A673 (cell line): ENCODE measurements at regions not wholly inside any gene's neighbourhood (a gene's known extent, or its start where the extent isn't known, plus 50 kb on each side); places are given as distances from the start of the nearest gene placed in this dataset.

Source experiments
- EZH2 ChIP-seq: fragments of 200-600 bp; sonication (generic); IDR thresholded peaks from 2 replicates; pipeline ENCODE4 v1.6.1; 2017; ENCODE audit warnings: borderline replicate concordance, low read depth, mild to moderate bottlenecking, mixed read lengths, antibody characterized with exemption, low read length; ENCODE audit not compliant: poor library complexity, severe bottlenecking
- TF ChIP-seq, protein P1 (sequence below): fragments of 300-800, 200-600 bp; sonication (generic); conservative IDR thresholded peaks from 2 replicates; pipeline ENCODE4 v1.5.1; 2017; ENCODE audit warnings: low read depth, mild to moderate bottlenecking, antibody characterized with exemption, low read length, moderate library complexity, mixed read lengths

DNA sequence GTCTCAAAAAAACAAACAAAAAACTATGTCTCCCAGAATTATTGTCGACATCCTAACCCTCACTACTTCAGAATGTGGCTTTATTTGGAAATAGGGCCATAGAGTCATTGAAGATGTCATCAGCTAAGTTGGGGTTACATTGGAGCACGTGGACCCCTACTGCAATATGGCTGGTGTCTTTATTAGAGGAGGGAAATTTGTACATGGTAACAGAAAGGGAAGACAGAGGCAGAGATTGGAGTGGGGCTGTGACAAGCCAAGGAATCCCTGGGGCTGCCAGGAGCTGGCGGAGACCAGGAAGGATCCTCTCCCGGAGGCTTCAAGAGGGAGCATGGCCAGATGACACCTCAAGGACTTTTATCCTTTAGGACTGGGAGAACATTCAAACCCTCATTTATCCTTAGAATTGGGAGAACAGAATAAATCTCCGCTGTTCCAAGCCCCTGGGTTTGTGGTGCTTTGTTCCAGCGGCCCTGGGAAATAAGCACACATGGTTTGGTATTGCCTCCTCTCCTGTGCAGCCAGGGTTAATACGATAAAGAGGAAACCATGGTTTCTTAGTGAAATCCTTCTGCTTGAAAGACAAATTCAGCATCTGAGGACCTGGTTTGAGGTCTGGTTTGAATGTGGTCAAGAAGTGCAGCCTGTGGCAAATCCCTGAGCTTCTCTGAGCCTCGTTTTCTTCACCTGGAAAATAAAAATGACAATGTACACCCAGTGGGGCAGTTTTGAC lies 184.7 kb downstream of the MYCN start:
- no peak for TF ChIP-seq EZH2
- TF ChIP-seq, protein P1, sequence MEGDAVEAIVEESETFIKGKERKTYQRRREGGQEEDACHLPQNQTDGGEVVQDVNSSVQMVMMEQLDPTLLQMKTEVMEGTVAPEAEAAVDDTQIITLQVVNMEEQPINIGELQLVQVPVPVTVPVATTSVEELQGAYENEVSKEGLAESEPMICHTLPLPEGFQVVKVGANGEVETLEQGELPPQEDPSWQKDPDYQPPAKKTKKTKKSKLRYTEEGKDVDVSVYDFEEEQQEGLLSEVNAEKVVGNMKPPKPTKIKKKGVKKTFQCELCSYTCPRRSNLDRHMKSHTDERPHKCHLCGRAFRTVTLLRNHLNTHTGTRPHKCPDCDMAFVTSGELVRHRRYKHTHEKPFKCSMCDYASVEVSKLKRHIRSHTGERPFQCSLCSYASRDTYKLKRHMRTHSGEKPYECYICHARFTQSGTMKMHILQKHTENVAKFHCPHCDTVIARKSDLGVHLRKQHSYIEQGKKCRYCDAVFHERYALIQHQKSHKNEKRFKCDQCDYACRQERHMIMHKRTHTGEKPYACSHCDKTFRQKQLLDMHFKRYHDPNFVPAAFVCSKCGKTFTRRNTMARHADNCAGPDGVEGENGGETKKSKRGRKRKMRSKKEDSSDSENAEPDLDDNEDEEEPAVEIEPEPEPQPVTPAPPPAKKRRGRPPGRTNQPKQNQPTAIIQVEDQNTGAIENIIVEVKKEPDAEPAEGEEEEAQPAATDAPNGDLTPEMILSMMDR, result no peak
